ENCODE measurements at regions not wholly inside any gene's neighbourhood (a gene's known extent, or its start where the extent isn't known, plus 50 kb on each side); places are given as distances from the start of the nearest gene placed in this dataset.

DNA sequence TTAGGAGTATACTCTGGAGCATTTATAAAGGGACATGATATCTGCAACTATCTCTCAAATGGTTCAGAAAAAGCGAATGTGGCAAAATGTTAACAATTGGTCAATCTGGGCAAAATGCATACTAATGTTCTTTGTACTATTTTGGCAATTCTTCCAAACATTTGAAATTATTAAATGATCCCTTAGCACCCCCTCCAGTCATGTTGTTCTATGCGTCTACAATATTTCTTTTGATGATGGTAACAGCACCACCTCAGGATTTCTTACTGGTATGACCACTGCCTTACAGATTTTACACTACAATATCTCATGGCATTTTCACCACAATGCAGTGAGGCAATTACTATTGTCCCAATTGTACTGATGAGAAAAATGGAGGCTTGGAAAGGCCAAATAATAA is 52.9 kb upstream of the TRIO start:
- TF ChIP-seq POLR2A (IDR thresholded peaks at IDR 0.05), result no peak
- TF ChIP-seq, protein P1, sequence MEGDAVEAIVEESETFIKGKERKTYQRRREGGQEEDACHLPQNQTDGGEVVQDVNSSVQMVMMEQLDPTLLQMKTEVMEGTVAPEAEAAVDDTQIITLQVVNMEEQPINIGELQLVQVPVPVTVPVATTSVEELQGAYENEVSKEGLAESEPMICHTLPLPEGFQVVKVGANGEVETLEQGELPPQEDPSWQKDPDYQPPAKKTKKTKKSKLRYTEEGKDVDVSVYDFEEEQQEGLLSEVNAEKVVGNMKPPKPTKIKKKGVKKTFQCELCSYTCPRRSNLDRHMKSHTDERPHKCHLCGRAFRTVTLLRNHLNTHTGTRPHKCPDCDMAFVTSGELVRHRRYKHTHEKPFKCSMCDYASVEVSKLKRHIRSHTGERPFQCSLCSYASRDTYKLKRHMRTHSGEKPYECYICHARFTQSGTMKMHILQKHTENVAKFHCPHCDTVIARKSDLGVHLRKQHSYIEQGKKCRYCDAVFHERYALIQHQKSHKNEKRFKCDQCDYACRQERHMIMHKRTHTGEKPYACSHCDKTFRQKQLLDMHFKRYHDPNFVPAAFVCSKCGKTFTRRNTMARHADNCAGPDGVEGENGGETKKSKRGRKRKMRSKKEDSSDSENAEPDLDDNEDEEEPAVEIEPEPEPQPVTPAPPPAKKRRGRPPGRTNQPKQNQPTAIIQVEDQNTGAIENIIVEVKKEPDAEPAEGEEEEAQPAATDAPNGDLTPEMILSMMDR (IDR thresholded peaks at IDR 0.05), result no peak

All from testis (tissue), 2 donors.